ENCODE measurements at regions not wholly inside any gene's neighbourhood (a gene's known extent, or its start where the extent isn't known, plus 50 kb on each side); places are given as distances from the start of the nearest gene placed in this dataset.

DNA sequence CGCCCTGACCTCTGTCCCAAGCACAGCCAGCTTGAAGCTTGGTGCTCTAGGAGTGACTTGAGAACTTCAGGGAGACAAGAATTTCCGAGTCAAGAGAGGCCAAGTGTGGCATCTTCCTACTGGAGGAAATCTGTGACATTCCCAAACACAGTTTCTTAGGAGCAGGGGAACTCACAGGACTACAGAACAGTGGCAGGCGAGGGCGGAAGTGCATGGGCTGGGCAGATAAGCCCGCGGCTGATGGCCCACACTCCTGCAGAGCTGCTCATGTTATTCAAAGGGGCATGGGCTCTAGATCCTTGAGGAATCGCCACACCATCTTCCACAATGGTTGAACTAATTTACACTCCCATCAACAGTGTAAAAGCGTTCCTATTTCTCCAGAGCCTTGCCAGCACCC lies 168.8 kb downstream of the KATNAL1 start:
- TF ChIP-seq, protein P1, sequence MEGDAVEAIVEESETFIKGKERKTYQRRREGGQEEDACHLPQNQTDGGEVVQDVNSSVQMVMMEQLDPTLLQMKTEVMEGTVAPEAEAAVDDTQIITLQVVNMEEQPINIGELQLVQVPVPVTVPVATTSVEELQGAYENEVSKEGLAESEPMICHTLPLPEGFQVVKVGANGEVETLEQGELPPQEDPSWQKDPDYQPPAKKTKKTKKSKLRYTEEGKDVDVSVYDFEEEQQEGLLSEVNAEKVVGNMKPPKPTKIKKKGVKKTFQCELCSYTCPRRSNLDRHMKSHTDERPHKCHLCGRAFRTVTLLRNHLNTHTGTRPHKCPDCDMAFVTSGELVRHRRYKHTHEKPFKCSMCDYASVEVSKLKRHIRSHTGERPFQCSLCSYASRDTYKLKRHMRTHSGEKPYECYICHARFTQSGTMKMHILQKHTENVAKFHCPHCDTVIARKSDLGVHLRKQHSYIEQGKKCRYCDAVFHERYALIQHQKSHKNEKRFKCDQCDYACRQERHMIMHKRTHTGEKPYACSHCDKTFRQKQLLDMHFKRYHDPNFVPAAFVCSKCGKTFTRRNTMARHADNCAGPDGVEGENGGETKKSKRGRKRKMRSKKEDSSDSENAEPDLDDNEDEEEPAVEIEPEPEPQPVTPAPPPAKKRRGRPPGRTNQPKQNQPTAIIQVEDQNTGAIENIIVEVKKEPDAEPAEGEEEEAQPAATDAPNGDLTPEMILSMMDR (IDR thresholded peaks at IDR 0.05): no peak
- TF ChIP-seq POLR2AphosphoS5 (IDR thresholded peaks at IDR 0.05; ENCODE audit: insufficient read depth in 1 of 2, low read depth in 1 of 2): no peak
